NCI-H2029 (cell line): ENCODE measurements at regions not wholly inside any gene's neighbourhood (a gene's known extent, or its start where the extent isn't known, plus 50 kb on each side); places are given as distances from the start of the nearest gene placed in this dataset.
"Not testable (repeated sequence)": the region's sequence is repeated elsewhere in the genome, so short reads cannot be mapped to it uniquely, and the experiment has no call there.

Experiments used
- DNase-seq: peaks from one replicate; lab custom pipeline; 2025; lab: John Stamatoyannopoulos, UW

GRCh38 chr6:138663892-138664291, 109.7 kb upstream of the CCDC28A start:
- DNase-seq = no peak

GRCh38 chr6:138664745-138665144, 108.8 kb upstream of the CCDC28A start:
- no peak for DNase-seq

- no peak for DNase-seq
Measured at GRCh38 chr6:138666636-138667035, 106.9 kb upstream of the CCDC28A start.

- no peak for DNase-seq
Measured at GRCh38 chr6:138667408-138667807, 106.2 kb upstream of the CCDC28A start.

- DNase-seq = no peak
Measured at GRCh38 chr6:138671351-138671750, 102.2 kb upstream of the CCDC28A start.

GRCh38 chr6:138673346-138674014, 100.1 kb upstream of the CCDC28A start:
- DNase-seq = no peak

- not testable (repeated sequence) for DNase-seq
Measured at GRCh38 chr6:138674444-138674843, 99.1 kb upstream of the CCDC28A start.

- no peak for DNase-seq
Measured at GRCh38 chr6:138677538-138677937, 96.0 kb upstream of the CCDC28A start.

GRCh38 chr6:138678168-138678567, 95.4 kb upstream of the CCDC28A start:
- no peak for DNase-seq

- DNase-seq = no peak
Measured at GRCh38 chr6:138680085-138680484, 93.5 kb upstream of the CCDC28A start.

GRCh38 chr6:138681627-138682026, 91.9 kb upstream of the CCDC28A start:
- no peak for DNase-seq

GRCh38 chr6:138682704-138683527, 90.7 kb upstream of the CCDC28A start:
- peak; percentile 19 for DNase-seq

GRCh38 chr6:138685257-138685656, 88.3 kb upstream of the CCDC28A start:
- no peak for DNase-seq

GRCh38 chr6:138685781-138686180, 87.8 kb upstream of the CCDC28A start:
- DNase-seq = no peak

GRCh38 chr6:138688580-138688979, 85.0 kb upstream of the CCDC28A start:
- DNase-seq = no peak

GRCh38 chr6:138689849-138690248, 83.7 kb upstream of the CCDC28A start:
- no peak for DNase-seq

GRCh38 chr6:138690975-138691594, 82.5 kb upstream of the CCDC28A start:
- no peak for DNase-seq

- no peak for DNase-seq
Measured at GRCh38 chr6:138691595-138692057, 81.9 kb upstream of the CCDC28A start.

GRCh38 chr6:138692058-138692977, 81.3 kb upstream of the CCDC28A start:
- DNase-seq = peak; percentile 19

- DNase-seq = peak; percentile 41
Measured at GRCh38 chr6:138692978-138693909, 80.3 kb upstream of the CCDC28A start.

GRCh38 chr6:138695193-138695592, 78.4 kb upstream of the CCDC28A start:
- no peak for DNase-seq
